GM18511 (cell line): ENCODE measurements at regions not wholly inside any gene's neighbourhood (a gene's known extent, or its start where the extent isn't known, plus 50 kb on each side); places are given as distances from the start of the nearest gene placed in this dataset.

Experiments
- ATAC-seq: cut with Tn5 transposase; IDR thresholded peaks from one replicate; pipeline ENCODE4 v1.9.1; 2021; ENCODE audit warnings: mild to moderate bottlenecking, moderate library complexity; ENCODE audit not compliant: unreplicated experiment

DNA sequence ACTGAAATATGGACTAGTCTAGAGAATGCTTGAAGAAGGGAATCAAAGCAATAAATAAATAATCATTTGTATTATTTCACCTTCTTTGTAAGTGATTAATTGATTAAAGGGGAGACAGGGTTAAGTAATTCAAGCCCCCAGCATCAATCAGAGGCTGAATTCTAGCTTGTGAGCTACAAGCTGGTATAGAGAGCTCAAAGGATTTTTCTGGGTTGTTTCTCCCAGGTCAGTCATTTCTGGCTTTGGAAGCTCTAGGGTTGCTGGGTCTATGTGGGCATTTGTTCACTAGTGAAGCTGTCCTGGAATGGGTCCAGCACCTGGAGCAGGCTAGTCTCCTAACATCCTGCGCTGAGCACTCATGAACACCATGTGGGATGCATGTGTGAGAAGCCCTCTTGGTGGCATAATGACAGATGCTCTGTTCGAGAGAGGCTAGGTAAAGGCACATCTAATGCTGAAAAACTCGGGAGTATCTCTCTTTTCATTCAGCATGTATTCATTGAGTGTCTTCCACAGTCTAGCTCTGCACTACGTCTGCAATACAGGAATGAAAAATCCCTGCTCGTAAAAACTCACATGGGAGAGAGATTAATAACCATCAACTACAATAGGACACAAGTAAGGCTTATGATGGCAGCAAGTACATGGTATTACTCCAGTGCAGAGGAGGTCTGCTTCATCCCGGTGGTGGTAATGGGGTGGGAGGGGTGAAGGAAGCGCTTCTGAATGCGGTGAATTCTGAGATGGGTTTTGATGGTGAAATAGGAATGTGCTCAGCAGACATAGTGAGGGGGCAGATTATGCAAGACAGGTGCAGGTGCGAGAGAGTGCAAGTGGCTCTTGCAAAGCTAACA lies 68.0 kb upstream of the NRP1 start:
- ATAC-seq: no peak

DNA sequence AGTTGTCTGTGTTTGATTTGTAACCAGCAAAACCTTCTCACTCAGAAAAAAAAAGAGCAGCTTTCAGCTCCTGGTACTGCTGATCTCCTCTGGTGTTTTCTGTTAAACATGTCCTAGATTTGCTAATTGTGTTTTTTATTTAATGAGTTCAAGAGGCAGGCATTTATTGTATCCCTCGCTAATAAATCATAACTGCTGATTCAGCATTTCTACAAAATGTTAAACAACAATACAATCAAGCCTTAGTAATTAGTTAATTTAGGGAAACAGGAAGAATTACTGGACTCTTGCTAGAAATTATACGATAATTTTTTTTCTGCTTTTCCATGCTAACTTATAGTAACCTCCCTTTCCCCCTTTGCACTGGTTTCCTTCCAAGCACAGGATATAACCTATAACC lies 66.8 kb upstream of the NRP1 start:
- no peak for ATAC-seq

DNA sequence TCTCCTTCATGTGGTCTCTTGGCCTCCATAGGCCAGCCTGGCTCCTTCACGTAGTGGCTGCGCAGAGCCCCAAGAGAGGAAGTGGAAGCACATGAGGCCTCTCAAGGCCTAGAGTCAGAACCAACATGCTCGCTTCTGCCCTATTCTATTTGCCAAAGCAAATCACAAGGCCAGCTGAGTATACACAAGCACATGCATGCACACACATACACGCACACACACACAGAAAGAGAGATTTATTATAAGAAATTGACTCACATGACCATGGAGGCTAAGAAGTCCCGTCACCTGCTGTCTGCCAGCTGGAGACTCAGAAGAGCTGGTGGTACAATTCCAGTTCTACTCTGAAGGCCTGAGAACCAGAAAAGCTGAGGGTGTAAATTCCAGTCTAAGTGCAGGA lies 64.3 kb upstream of the NRP1 start:
- ATAC-seq: no peak

DNA sequence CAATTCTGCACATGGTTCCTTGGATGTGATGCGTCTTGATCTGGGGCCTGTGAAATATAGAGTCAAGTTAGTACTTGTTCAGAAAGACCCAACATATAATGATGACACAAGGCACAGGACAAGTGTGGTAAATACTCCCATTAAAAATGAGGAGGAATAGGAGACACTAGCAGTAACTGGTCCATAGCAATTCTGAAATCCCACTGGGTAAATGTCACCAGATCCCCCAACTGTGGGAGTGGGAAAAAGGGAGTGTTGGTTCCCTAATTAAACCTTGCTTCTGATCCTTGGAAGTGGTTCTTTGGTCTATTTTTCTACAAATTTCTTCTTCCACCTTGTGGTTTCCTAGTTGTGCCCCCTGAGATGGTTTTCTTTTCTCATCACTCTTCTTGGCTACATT lies 62.5 kb upstream of the NRP1 start:
- ATAC-seq: no peak

- ATAC-seq: no peak
Observed at GRCh38 chr10:33396279-33396678, 61.8 kb upstream of the NRP1 start.

DNA sequence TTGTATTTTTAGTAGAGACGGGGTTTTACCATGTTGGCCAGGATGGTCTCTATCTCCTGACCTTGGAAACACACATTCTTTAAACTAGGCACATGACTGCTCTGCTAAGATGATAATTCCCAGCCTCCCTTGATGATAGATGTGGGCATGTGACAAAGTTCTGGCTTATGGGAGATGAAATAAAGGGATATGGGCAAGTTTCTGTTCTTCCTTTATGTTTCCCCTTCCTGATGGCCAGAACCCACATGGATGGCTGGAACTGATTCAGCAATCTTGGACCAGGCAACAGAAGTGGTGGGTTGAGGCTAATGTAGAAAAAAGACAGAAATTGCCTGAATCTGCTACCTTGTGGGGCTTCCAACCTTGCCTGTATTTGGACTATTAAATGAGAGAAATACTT lies 60.7 kb upstream of the NRP1 start:
- no peak for ATAC-seq

GRCh38 chr10:33392706-33393105 lies 58.2 kb upstream of the NRP1 start:
- no peak for ATAC-seq

DNA sequence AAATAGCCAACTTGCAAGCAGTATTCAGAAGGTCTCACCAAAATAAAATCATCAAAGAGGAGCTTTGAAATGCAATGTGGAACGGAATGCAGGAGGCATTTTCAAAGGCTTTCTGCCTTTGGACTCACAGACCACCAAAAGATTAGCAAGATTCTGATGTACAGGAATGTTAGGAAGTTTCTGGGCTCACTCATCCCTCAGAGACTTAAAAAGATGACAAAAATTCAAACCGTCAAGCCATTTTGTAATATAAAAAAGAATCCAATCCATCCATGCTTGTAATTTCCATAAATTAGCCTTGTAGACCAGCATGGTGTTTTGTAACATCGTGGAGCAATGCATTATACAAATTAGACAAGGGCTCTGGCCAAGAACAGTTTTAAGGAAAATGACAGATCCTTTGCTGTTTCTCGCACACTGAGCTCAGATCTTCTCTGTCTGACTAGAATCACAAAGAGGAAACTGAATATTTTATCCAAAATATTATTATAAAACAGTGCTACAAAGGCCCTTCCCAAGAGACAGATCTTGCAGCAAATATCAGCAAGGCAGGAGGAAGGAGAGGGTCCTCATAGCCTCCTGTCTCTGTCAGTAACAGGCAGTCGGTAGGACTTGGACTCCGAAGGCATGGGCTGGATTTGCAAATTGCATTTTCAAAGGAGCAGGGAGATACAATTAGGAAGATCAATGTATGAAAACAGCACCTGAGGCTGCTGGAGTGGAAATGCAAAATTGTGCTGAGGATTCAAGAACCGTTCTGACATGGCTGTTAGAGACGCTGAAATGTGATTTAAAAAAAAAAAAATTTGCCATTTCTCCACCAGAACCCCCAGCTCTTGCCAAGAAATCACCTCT lies 57.4 kb upstream of the NRP1 start:
- no peak for ATAC-seq

DNA sequence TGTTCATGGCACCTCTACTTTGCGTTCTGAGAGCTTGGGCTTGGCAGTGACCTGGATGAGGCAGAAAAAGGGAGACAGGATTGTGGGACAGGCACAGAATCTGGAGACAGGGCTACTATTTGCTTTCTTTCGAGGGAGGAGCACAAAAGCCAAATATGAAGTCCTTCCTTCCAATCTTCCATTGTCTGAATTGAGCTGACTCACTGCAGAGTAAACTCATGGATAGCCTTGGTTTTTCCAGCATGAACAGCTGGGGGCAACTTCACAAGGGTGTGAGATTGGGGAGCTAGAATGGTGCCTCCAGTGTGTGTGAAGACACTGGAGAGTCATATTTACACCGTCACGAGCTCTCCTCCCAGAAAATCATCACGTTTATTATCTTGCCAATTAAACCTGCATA lies 55.6 kb upstream of the NRP1 start:
- no peak for ATAC-seq

GRCh38 chr10:33388785-33389184 lies 54.3 kb upstream of the NRP1 start:
- ATAC-seq: no peak

DNA sequence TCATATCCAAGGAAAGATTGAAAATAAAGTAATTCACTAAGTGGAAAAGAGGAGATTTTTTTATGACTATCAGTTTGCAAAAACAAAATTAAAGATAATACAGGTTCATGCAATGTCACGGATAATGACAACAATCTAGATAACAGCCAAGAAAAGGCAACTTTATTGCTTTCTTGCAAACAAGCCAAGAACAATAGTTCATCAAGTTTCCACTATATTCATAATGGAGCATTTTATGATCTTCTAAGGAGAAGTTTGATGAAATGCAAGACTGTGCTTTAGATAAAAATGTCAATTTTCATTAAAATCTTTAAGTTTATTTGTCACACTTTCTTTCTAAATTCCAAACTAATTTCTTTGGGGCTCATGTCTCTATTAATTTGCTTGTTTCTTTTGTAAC lies 53.9 kb upstream of the NRP1 start:
- ATAC-seq: no peak

- no peak for ATAC-seq
Observed at GRCh38 chr10:33387720-33388119, 53.3 kb upstream of the NRP1 start.

GRCh38 chr10:33386926-33387325 lies 52.5 kb upstream of the NRP1 start:
- ATAC-seq: no peak

- no peak for ATAC-seq
Observed at GRCh38 chr10:33385686-33386085, 51.2 kb upstream of the NRP1 start.

DNA sequence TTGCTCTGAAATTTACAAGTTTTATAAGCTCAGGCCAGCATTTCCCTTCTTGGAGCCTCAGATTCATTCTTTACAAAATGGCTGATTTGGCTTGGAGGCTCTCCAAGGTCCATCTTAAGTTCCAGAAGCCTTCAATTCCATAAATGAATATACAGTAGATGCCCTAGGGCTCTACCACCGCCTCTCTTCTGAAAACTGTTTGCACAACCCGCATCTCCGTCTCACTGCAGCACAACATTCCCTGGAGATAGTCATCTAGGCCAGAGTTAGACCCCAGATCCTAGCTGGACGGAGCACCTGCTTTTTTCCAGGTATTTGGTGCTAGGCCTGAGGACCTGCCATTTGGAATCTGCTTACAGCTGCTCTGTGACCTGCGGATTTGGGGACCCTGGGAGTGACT lies 50.5 kb upstream of the NRP1 start:
- no peak for ATAC-seq
